Heart left ventricle (tissue), 16 donors: ENCODE measurements at regions not wholly inside any gene's neighbourhood (a gene's known extent, or its start where the extent isn't known, plus 50 kb on each side); places are given as distances from the start of the nearest gene placed in this dataset.

Experiments
- ATAC-seq, 4 donors: fragments of 200-7000 bp; cut with Tn5 transposase; one replicate each; pipeline ENCODE4 v1.9.1; 2020 to 2022; ENCODE audit warnings: moderate library complexity in 4 of 4, mild to moderate bottlenecking in 3 of 4, moderate number of reproducible peaks in 1 of 4
- DNase-seq, 5 donors: peaks; one replicate each; pipeline ENCODE4 v3.0.0-alpha.2; 2020
- H3K27ac ChIP-seq, 12 donors: fragments of 200-600 bp; sonication (generic) in 4 of 12; one replicate each; pipeline versions ENCODE4 v1.5.0 to v1.8.0; 2016 to 2022; ENCODE audit warnings: mild to moderate bottlenecking in 2 of 12
- H3K27me3 ChIP-seq, 9 donors: fragments of 200-600 bp; sonication (generic) in 2 of 9; one replicate each; pipeline versions ENCODE4 v1.5.1 to v1.8.0; 2016 to 2022; ENCODE audit warnings: mild to moderate bottlenecking in 3 of 9
- H3K36me3 ChIP-seq, 9 donors: fragments of 200-600 bp; sonication (generic) in 2 of 9; one replicate each; pipeline versions ENCODE4 v1.5.0 to v1.8.0; 2018 to 2022; ENCODE audit warnings: mild to moderate bottlenecking in 2 of 9
- H3K4me1 ChIP-seq, 12 donors: fragments of 200-600 bp; sonication (generic) in 4 of 12; one replicate each; pipeline versions ENCODE4 v1.5.0 to v1.8.0; 2016 to 2022; ENCODE audit warnings: mild to moderate bottlenecking in 3 of 12
- H3K4me3 ChIP-seq, 12 donors: fragments of 200-600 bp; sonication (generic) in 4 of 12; one replicate each; pipeline versions ENCODE4 v1.5.0 to v1.8.0; 2017 to 2022; ENCODE audit warnings: mild to moderate bottlenecking in 9 of 12, moderate library complexity in 4 of 12
- H3K9me3 ChIP-seq, 12 donors: fragments of 200-600 bp; sonication (generic) in 4 of 12; one replicate each; pipeline versions ENCODE4 v1.5.0 to v1.8.0; 2016 to 2022; ENCODE audit warnings: mild to moderate bottlenecking in 1 of 12
- CTCF ChIP-seq, 12 donors: fragments of 200-600 bp; sonication (generic) in 4 of 12; IDR thresholded peaks; one replicate each; pipeline versions ENCODE4 v1.5.0 to v1.8.0; 2018 to 2022; ENCODE audit warnings: antibody characterized with exemption in 12 of 12, mild to moderate bottlenecking in 5 of 12
- POLR2A ChIP-seq, 2 donors: fragments of 450-650 bp; IDR thresholded peaks; one replicate each; pipeline ENCODE4 v1.6.1; 2017; ENCODE audit warnings: antibody characterized with exemption in 2 of 2, mild to moderate bottlenecking in 2 of 2, moderate library complexity in 2 of 2
- WGBS, 4 donors: extraction: QIAGEN DNeasy Blood & Tissue Kit in 2 of 4; methylation state at CpG; one replicate each; pipeline versions ENCODE4 v1.1.5 to v1.1.7; 2013 to 2018; 5-methylcytosine and 5-hydroxymethylcytosine counted together
- intact Hi-C, 10 donors: fragments of 100-400 bp; cut with DNase I; formaldehyde crosslinking; loops; one replicate each; pipeline versions ENCODE4 v1.11.1 to v1.14.2; 2022
- donor health status: ischemic (EF 13 %, LVEDD 7.1; RV severe dilation, severe dysfunction).
- donor health status: healthy with polysubstance abuse.
- donor health status: DM: no; HTN: yes; CAD: no.
- donor health status: DM: no; HTN: no; CAD: no.
- donor health status: ischemic (EF 25% LVEDD 6.9; RV normal size, moderate dysfunction).
- donor health status: ischemic (EF 25% LVEDD 5.7; RV mildly dilated, moderate dysfunction).
- donor health status: healthy.
- donor health status: DM: yes; HTN: yes; CAD: no.
- donor health status: ischemic (EF 35%, LVEDD 5.7; RV mildly dilated, moderate dysfunction).
- donor health status: nonischemic (EF 11% LVEDD 7.7; RV severe dilation, severe dysfunction).
- donor health status: DM: yes; HTN: yes; CAD: no.
- donor health status: PGD.
- donor health status: ischemic (EF 29% LVEDD 5.4; RV normal size, mild dysfunction).
- donor health status: nonischemic (EF 23%, LVEDD 6.1; RV moderate dilation, normal function).

GRCh38 chr9:86672301-86672700, 275.0 kb downstream of the GAS1 start:
- DNase-seq (no peak), ATAC-seq (no peak)
- Histone ChIP-seq H3K9me3 (peaks cover 0 to 24% (median 8%) of the 10 kb centered on the region in 12 donors), H3K4me3 (no peak overlapping the region), H3K36me3 (no peaks in the 10 kb centered on the region), H3K27me3 (no peaks in the 10 kb centered on the region), H3K27ac (no peak overlapping the region), H3K4me1 (no peaks in the 10 kb centered on the region)
- whole genome bisulfite sequencing, 4 donors, result 92 to 94% (median 92%) methylated on average over 9 of the region's 9 CpGs
- intact Hi-C loops, result no loop called here
- TF ChIP-seq CTCF (IDR thresholded peaks at IDR 0.05) (no peak), POLR2A (IDR thresholded peaks at IDR 0.05) (no peak)

- DNase-seq (no peak), ATAC-seq (no peak)
- intact Hi-C loops, result no loop called here
- H3K36me3 ChIP-seq, result no peaks in the 10 kb centered on the region
- no peaks in the 10 kb centered on the region for H3K4me1 ChIP-seq
- no peak overlapping the region for H3K4me3 ChIP-seq
- TF ChIP-seq POLR2A (IDR thresholded peaks at IDR 0.05) (no peak), CTCF (IDR thresholded peaks at IDR 0.05) (no peak)
- peaks cover 0 to 24% (median 8%) of the 10 kb centered on the region in 12 donors for H3K9me3 ChIP-seq
- 88 to 97% (median 95%) methylated on average over 1 of the region's 1 CpG for WGBS, 4 donors
- H3K27me3 ChIP-seq, result no peaks in the 10 kb centered on the region
- H3K27ac ChIP-seq, result no peak overlapping the region
Observed at GRCh38 chr9:86671018-86671417, 276.3 kb downstream of the GAS1 start.

GRCh38 chr9:86670536-86670935, 276.8 kb downstream of the GAS1 start:
- DNase-seq, result no peak
- TF ChIP-seq CTCF (IDR thresholded peaks at IDR 0.05), result no peak
- no peak for TF ChIP-seq POLR2A (IDR thresholded peaks at IDR 0.05)
- Histone ChIP-seq H3K9me3 (peaks cover 0 to 24% (median 8%) of the 10 kb centered on the region in 12 donors), H3K27ac (no peak overlapping the region), H3K27me3 (no peaks in the 10 kb centered on the region), H3K36me3 (no peaks in the 10 kb centered on the region), H3K4me1 (no peaks in the 10 kb centered on the region), H3K4me3 (no peak overlapping the region)
- intact Hi-C loops, result no loop called here
- 98 to 99% (median 98%) methylated on average over 4 of the region's 4 CpGs for WGBS, 4 donors
- no peak for ATAC-seq

- Histone ChIP-seq H3K4me1 (no peaks in the 10 kb centered on the region), H3K36me3 (no peaks in the 10 kb centered on the region), H3K27me3 (no peaks in the 10 kb centered on the region), H3K4me3 (no peak overlapping the region), H3K9me3 (peaks cover 0 to 24% (median 8%) of the 10 kb centered on the region in 12 donors), H3K27ac (no peak overlapping the region)
- 94 to 98% (median 96%) methylated on average over 3 of the region's 3 CpGs for WGBS, 4 donors
- ATAC-seq (no peak), DNase-seq (no peak)
- intact Hi-C loops, result no loop called here
- TF ChIP-seq POLR2A (IDR thresholded peaks at IDR 0.05) (no peak), CTCF (IDR thresholded peaks at IDR 0.05) (no peak)
Observed at GRCh38 chr9:86670076-86670475, 277.2 kb downstream of the GAS1 start.
